GM20000 (cell line): ENCODE measurements at regions not wholly inside any gene's neighbourhood (a gene's known extent, or its start where the extent isn't known, plus 50 kb on each side); places are given as distances from the start of the nearest gene placed in this dataset.

Experiments
- DNase-seq: peaks from one replicate; pipeline ENCODE4 v3.0.0; 2012; ENCODE audit warnings: low spot score
- TF ChIP-seq, protein P1 (sequence below): IDR thresholded peaks from 2 replicates; pipeline ENCODE4 v1.5.1; 2012; ENCODE audit warnings: mild to moderate bottlenecking, control low read depth; ENCODE audit errors: extremely low read depth, missing control alignments

DNA sequence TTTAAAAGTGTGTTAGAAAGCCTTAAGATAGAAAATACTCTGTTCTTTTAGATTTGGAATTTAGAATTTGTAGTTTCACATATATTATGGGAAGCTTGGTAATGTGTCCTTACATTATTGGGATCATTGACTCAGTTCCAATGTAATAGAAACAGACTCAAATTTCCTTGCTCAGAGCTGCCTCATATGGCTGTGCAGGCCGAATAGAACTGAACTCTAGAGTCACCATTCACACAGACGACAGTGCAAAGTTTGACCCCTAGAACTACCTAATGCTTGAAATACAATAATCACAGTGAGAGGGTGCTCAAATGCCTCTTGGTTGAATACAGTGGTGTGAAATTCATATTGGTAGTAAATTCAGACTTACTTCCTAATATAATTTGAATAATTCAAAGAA is 482.7 kb upstream of the CITED2 start:
- no peak for DNase-seq
- TF ChIP-seq, protein P1, sequence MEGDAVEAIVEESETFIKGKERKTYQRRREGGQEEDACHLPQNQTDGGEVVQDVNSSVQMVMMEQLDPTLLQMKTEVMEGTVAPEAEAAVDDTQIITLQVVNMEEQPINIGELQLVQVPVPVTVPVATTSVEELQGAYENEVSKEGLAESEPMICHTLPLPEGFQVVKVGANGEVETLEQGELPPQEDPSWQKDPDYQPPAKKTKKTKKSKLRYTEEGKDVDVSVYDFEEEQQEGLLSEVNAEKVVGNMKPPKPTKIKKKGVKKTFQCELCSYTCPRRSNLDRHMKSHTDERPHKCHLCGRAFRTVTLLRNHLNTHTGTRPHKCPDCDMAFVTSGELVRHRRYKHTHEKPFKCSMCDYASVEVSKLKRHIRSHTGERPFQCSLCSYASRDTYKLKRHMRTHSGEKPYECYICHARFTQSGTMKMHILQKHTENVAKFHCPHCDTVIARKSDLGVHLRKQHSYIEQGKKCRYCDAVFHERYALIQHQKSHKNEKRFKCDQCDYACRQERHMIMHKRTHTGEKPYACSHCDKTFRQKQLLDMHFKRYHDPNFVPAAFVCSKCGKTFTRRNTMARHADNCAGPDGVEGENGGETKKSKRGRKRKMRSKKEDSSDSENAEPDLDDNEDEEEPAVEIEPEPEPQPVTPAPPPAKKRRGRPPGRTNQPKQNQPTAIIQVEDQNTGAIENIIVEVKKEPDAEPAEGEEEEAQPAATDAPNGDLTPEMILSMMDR: no peak

DNA sequence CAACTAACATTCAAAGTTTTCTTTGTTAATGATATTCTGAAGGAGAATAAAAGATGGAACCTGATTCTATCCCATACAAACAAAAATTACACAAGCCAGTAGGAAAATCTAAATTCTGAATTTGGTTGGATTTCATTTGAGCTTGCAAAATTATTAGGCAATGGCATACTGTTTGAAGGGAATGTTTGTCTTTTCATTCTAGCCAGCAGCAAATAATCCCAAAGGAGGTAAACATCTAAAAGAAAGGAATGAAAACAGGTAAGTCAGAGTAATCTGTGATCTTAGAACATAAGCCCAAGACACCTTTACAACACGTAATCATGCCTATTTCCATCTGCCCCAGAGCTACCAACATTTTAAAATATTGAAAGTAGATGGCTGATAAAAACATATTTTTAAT is 482.1 kb upstream of the CITED2 start:
- DNase-seq: no peak
- TF ChIP-seq, protein P1: no peak

DNA sequence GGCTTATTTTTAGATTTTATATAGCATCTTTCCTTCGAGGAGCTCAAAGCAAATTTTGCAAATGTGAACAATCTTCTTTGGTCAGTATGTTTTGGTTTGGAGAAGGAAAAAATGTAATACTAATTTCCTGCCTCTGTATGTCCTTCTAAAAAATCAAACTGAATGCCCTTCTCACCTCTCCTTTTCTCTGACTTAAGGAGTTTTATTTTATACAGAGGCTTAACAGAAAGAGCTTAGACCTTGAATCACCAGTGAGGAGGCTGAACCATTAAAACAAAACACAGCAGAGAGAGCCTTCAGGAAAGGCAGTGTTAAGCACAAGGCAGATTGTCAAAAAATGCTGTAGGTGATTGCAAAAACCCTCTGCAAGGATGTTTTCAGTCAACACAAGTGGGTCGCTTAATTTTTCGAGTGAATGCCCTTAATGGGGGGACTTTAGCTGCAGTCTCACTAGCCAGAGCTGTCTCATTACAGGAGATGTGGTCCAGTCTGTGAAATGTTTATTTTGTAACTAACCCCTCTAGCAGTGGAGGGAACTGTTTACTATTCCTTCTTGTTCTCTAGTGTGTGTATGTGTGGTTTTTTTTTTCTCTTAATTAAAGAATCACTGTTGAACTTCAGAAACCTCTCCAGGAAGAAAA is 481.3 kb upstream of the CITED2 start:
- TF ChIP-seq, protein P1: no peak
- DNase-seq: no peak

DNA sequence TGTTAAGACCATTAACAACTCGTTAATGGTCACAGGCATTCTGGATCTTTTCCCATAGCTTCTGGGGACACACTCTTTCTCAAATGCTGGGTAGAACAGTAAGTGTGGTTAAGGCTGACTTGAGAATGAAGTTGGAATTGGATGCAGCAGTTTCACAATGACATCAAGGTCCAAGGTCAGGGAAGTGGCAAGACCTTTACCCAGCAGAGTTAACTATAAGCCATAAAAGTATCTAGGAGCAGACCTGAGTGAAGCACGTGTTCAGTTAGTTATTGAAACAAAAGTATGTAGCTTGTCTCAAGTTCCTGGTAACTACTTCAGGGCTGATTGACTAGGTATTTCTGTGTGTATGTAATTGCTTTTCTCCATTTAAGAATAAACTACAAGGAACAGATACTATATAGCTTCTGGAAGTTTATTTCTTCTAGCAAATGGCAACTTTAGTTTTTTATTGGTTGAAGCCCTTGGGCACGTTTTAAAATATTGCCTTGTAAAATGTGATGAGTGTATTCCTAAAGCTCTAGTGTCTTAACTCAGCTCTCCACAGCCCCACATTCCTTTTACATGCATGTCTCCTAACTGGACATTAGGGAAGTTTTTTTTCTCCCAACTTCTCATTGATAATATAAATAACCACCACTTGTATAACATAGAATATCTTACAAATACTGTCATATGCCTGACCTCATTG is 479.0 kb upstream of the CITED2 start:
- no peak for DNase-seq
- TF ChIP-seq, protein P1: no peak

DNA sequence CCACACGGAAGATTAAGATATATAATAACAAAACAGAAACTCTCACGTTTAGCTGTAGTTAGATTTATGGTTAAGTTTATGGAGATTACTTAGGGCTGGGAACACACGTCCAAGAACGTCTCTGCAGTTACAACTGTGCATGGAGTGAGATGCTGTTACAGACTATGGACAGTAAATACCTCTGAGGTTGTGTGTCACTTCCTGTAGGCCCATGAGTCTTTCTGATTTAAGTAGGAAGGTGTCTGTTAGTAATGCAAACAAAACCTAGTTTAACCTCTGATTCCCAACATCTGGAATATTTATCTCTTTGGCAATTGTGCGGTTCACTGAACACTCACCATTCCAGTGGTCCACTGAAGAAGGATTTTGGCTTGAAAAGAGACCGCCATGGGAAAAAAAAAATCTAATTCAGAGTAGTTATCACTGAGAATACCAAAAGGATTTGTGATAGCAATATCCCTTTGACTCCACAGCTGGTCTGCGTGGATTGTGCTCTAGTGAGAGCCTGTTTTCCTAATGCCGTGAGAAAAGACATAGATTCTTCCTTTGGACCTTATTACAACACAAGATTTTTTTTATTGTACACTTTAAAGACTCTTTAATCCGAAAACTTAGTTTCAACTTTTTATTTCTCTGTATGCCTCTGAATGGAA is 478.2 kb upstream of the CITED2 start:
- TF ChIP-seq, protein P1: no peak
- no peak for DNase-seq

DNA sequence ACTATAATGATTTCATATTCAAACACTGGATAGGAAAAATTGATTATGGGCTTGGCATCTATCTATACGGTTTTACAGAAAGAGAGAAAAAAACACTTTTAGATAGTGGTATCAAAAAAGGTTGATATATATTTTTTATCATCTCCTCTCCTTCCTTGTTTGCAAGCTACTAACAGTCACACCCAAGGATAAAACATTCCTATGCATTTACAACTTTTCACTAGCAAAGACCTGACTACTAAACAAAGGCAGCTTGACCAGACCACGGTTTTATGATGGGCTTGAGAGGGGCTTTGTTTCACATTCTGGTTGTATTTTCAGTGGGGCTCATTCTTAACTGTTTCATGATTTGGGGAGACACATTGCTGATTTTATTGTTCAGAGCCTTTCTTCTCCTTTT is 477.6 kb upstream of the CITED2 start:
- DNase-seq: no peak
- TF ChIP-seq, protein P1: no peak

DNA sequence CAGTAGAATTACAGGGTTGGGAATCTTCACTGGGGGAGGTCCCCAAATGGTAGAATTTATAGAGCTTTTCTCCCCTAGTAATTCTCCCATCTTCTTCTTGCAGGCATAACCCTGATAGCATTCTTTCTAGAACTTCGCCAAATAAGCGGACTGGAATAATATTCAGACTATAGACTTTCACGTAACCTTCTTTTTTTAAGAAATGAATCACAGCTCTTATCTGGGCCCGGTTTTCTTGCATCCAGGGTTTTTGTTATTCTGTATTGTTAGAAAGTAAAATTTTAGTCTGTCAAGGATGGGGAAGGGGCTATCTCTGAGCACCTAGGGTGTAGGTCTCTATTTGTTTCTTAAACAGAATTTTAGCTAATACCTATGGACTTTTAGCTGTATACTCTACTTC is 476.8 kb upstream of the CITED2 start:
- DNase-seq: no peak
- TF ChIP-seq, protein P1: no peak
